SK-N-DZ (cell line): ENCODE measurements at regions not wholly inside any gene's neighbourhood (a gene's known extent, or its start where the extent isn't known, plus 50 kb on each side); places are given as distances from the start of the nearest gene placed in this dataset.

Experiments
- DNase-seq: peaks from one replicate; pipeline ENCODE4 v3.0.0-alpha.2; 2015; ENCODE audit warnings: low spot score

GRCh38 chr3:110741891-110742290 lies 329.7 kb upstream of the NECTIN3 start:
- peak; percentile 46 for DNase-seq

GRCh38 chr3:110743202-110743601 lies 328.4 kb upstream of the NECTIN3 start:
- DNase-seq = no peak

- DNase-seq = no peak
These were observed 327.6 kb upstream of the NECTIN3 start for GRCh38 chr3:110743984-110744383.

- no peak for DNase-seq
These were observed 326.9 kb upstream of the NECTIN3 start for GRCh38 chr3:110744723-110745122.

- DNase-seq = no peak
These were observed 322.6 kb upstream of the NECTIN3 start for GRCh38 chr3:110749006-110749405.

GRCh38 chr3:110750201-110750600 lies 321.4 kb upstream of the NECTIN3 start:
- DNase-seq = no peak

GRCh38 chr3:110752307-110752706 lies 319.3 kb upstream of the NECTIN3 start:
- DNase-seq = no peak

GRCh38 chr3:110753516-110753915 lies 318.1 kb upstream of the NECTIN3 start:
- DNase-seq = no peak

- no peak for DNase-seq
These were observed 317.3 kb upstream of the NECTIN3 start for GRCh38 chr3:110754212-110754916.

- no peak for DNase-seq
These were observed 316.3 kb upstream of the NECTIN3 start for GRCh38 chr3:110755345-110755744.

- DNase-seq = no peak
These were observed 314.9 kb upstream of the NECTIN3 start for GRCh38 chr3:110756705-110757104.

- DNase-seq = no peak
These were observed 313.4 kb upstream of the NECTIN3 start for GRCh38 chr3:110758208-110758607.

- no peak for DNase-seq
These were observed 304.5 kb upstream of the NECTIN3 start for GRCh38 chr3:110767156-110767555.

GRCh38 chr3:110767838-110768237 lies 303.8 kb upstream of the NECTIN3 start:
- DNase-seq = no peak

GRCh38 chr3:110773413-110773954 lies 298.1 kb upstream of the NECTIN3 start:
- no peak for DNase-seq

GRCh38 chr3:110774496-110775265 lies 296.9 kb upstream of the NECTIN3 start:
- no peak for DNase-seq

GRCh38 chr3:110779581-110779980 lies 292.0 kb upstream of the NECTIN3 start:
- no peak for DNase-seq

- DNase-seq = no peak
These were observed 288.1 kb upstream of the NECTIN3 start for GRCh38 chr3:110783541-110783940.

- no peak for DNase-seq
These were observed 282.8 kb upstream of the NECTIN3 start for GRCh38 chr3:110788794-110789193.

- no peak for DNase-seq
These were observed 282.3 kb upstream of the NECTIN3 start for GRCh38 chr3:110789315-110789714.

GRCh38 chr3:110790631-110791030 lies 281.0 kb upstream of the NECTIN3 start:
- no peak for DNase-seq

- peak; percentile 42 for DNase-seq
These were observed 279.5 kb upstream of the NECTIN3 start for GRCh38 chr3:110791995-110792686.
